ENCODE measurements at regions not wholly inside any gene's neighbourhood (a gene's known extent, or its start where the extent isn't known, plus 50 kb on each side); places are given as distances from the start of the nearest gene placed in this dataset.
"Not testable (repeated sequence)": the region's sequence is repeated elsewhere in the genome, so short reads cannot be mapped to it uniquely, and the experiment has no call there.

GRCh38 chr4:158122501-158122900, 50.3 kb downstream of the GASK1B start:
- DNase-seq, result no peak

GRCh38 chr4:158121161-158121579, 51.7 kb downstream of the GASK1B start:
- no peak for DNase-seq

- DNase-seq, result not testable (repeated sequence)
Measured at GRCh38 chr4:158120645-158121151, 52.1 kb downstream of the GASK1B start.

GRCh38 chr4:158112611-158113010, 60.2 kb downstream of the GASK1B start:
- no peak for DNase-seq

- no peak for DNase-seq
Measured at GRCh38 chr4:158111241-158111640, 61.6 kb downstream of the GASK1B start.

GRCh38 chr4:158102904-158103303, 69.9 kb downstream of the GASK1B start:
- DNase-seq, result no peak

GRCh38 chr4:158099686-158100085, 73.1 kb downstream of the GASK1B start:
- DNase-seq, result no peak

GRCh38 chr4:158098802-158099201, 74.0 kb downstream of the GASK1B start:
- no peak for DNase-seq

GRCh38 chr4:158094413-158095134, 78.3 kb downstream of the GASK1B start:
- no peak for DNase-seq

- no peak for DNase-seq
Measured at GRCh38 chr4:158090323-158090722, 82.5 kb downstream of the GASK1B start.

- DNase-seq, result not testable (repeated sequence)
Measured at GRCh38 chr4:158089897-158090296, 82.9 kb downstream of the GASK1B start.

- DNase-seq, result no peak
Measured at GRCh38 chr4:158080354-158080753, 92.5 kb downstream of the GASK1B start.

- DNase-seq, result no peak
Measured at GRCh38 chr4:158079661-158080060, 93.2 kb downstream of the GASK1B start.

GRCh38 chr4:158077835-158078234, 95.0 kb downstream of the GASK1B start:
- no peak for DNase-seq

- no peak for DNase-seq
Measured at GRCh38 chr4:158074851-158075250, 98.0 kb downstream of the GASK1B start.

- no peak for DNase-seq
Measured at GRCh38 chr4:158071931-158072330, 100.9 kb downstream of the GASK1B start.

- no peak for DNase-seq
Measured at GRCh38 chr4:158068068-158068467, 104.8 kb downstream of the GASK1B start.

- DNase-seq, result no peak
Measured at GRCh38 chr4:158067646-158068045, 105.2 kb downstream of the GASK1B start.

GRCh38 chr4:158065603-158066002, 107.2 kb downstream of the GASK1B start:
- DNase-seq, result no peak

GRCh38 chr4:158065176-158065575, 107.6 kb downstream of the GASK1B start:
- no peak for DNase-seq

GRCh38 chr4:158056689-158057245, 116.1 kb downstream of the GASK1B start:
- DNase-seq, result no peak

GRCh38 chr4:158055668-158056067, 117.2 kb downstream of the GASK1B start:
- no peak for DNase-seq

- no peak for DNase-seq
Measured at GRCh38 chr4:158053801-158054200, 119.0 kb downstream of the GASK1B start.

GRCh38 chr4:158053086-158053485, 119.7 kb downstream of the GASK1B start:
- no peak for DNase-seq

Measured in CD4-positive, alpha-beta T cell treated with Interleukin-10 for 1 hour (primary cell).